ENCODE measurements at regions not wholly inside any gene's neighbourhood (a gene's known extent, or its start where the extent isn't known, plus 50 kb on each side); places are given as distances from the start of the nearest gene placed in this dataset.

GRCh38 chr1:218943371-218943770 lies 230.3 kb upstream of the LYPLAL1 start:
- H3K23me2 ChIP-seq (ENCODE audit: low read depth, low read length) = no peaks in the 10 kb centered on the region
- H3K4me1 ChIP-seq (replicated peaks in 1 of 4; ENCODE audit: control insufficient read depth in 3 of 4, insufficient read depth in 4 of 4, low read length in 3 of 4) = no peaks in the 10 kb centered on the region
- H4K5ac ChIP-seq (ENCODE audit: insufficient read length, low read depth, low read length) = no peak overlapping the region
- H3K23ac ChIP-seq (ENCODE audit: insufficient read length) = no peak overlapping the region
- H3K14ac ChIP-seq (ENCODE audit: insufficient read length) = no peak overlapping the region
- ChIA-PET CTCF (ENCODE audit: partially characterized antibody) (interaction anchor here (0.7 kb wide), 1 partner anchor 45 kb away, joined by 3 read pairs; no protein-coding TSS in a partner anchor), POLR2A (ENCODE audit: partially characterized antibody) (no interaction called here)
- no peaks in the 10 kb centered on the region for H3K79me1 ChIP-seq (ENCODE audit: low read depth, low read length)
- WGBS, 2 experiments (ENCODE audit: extremely low coverage in 1 of 2, insufficient coverage in 1 of 2, insufficient read length in 1 of 2, insufficient replicate concordance in 2 of 2, low coverage in 1 of 2, low lambda C conversion rate in 2 of 2, missing lambda C conversion rate in 1 of 2) = 80% methylated on average over 2 of the region's 2 CpGs; no CpG with 5 or more reads in 1 of the 2 experiments
- peaks cover 0 to 1% (median 0%) of the 10 kb centered on the region in 4 experiments; a peak in 1 of 7 replicates for H3K27me3 ChIP-seq (replicated peaks in 1 of 4; ENCODE audit: control insufficient read depth in 3 of 4, extremely low read depth in 1 of 4, insufficient read depth in 3 of 4, low read length in 3 of 4)
- H3K36me3 ChIP-seq (ENCODE audit: control insufficient read depth in 2 of 4, insufficient read depth in 4 of 4, low read length in 3 of 4) = no peaks in the 10 kb centered on the region
- no peak overlapping the region for H3K18ac ChIP-seq (ENCODE audit: extremely low read depth, low read length)
- H3K9me3 ChIP-seq (ENCODE audit: insufficient read depth in 2 of 2, low read depth in 1 of 2, low read length in 1 of 2) = no peaks in the 10 kb centered on the region
- H3K4ac ChIP-seq (replicated peaks; ENCODE audit: insufficient read length, low read depth, low read length) = no peak overlapping the region
- H2BK15ac ChIP-seq (ENCODE audit: low read length) = no peak overlapping the region
- no peak overlapping the region for H2AK5ac ChIP-seq (ENCODE audit: low read depth, low read length)
- H2BK20ac ChIP-seq (ENCODE audit: low read length) = no peak overlapping the region
- FAIRE-seq (no peak), DNase-seq (ENCODE audit: low read depth in 1 of 2, low spot score in 2 of 2) (no peak)
- H4K8ac ChIP-seq (ENCODE audit: extremely low read depth, insufficient read depth, low read length) = no peak overlapping the region
- H4K20me1 ChIP-seq (replicated peaks in 1 of 2; ENCODE audit: control insufficient read depth in 1 of 2, insufficient read depth in 2 of 2, low read length in 2 of 2) = no peaks in the 10 kb centered on the region
- no peak overlapping the region for H2BK12ac ChIP-seq (ENCODE audit: low read depth, low read length)
- H4K91ac ChIP-seq (replicated peaks; ENCODE audit: insufficient read length, low read length) = no peak overlapping the region
- H3K56ac ChIP-seq (replicated peaks; ENCODE audit: insufficient read length, low read depth, low read length) = no peak overlapping the region
- no peak overlapping the region for H3K4me2 ChIP-seq (ENCODE audit: insufficient read depth in 1 of 2, low read depth in 2 of 2, low read length in 2 of 2)
- H2AFZ ChIP-seq (ENCODE audit: low read length) = no peak overlapping the region
- peak overlapping the region in 1 of 4 experiments; percentile 13; a peak in 1 of 7 replicates for H3K9ac ChIP-seq (replicated peaks in 1 of 4; ENCODE audit: extremely low read depth in 1 of 4, low read depth in 3 of 4, low read length in 3 of 4)
- no peaks in the 10 kb centered on the region for H3K79me2 ChIP-seq (ENCODE audit: control insufficient read depth in 1 of 2, insufficient read depth in 2 of 2, low read length in 2 of 2)
- H3K27ac ChIP-seq (ENCODE audit: low read depth, low read length) = no peak overlapping the region
- no peak overlapping the region for H2BK5ac ChIP-seq (ENCODE audit: low read depth, low read length)
- H3K4me3 ChIP-seq (ENCODE audit: extremely low read depth in 1 of 4, insufficient read depth in 2 of 4, low read depth in 3 of 4, low read length in 4 of 4) = no peak overlapping the region
- H2BK120ac ChIP-seq (replicated peaks; ENCODE audit: low read depth, low read length) = no peak overlapping the region
- TF ChIP-seq TAF7 (optimal IDR thresholded peaks at IDR 0.05; ENCODE audit: borderline replicate concordance, low read depth, low read length) (no peak), SIN3A (conservative IDR thresholded peaks at IDR 0.05 in 1 of 2, IDR thresholded peaks at IDR 0.05 in 1 of 2; ENCODE audit: low read depth in 1 of 2, low read length in 2 of 2) (no peak), SRF (IDR thresholded peaks at IDR 0.05; ENCODE audit: low read depth, low read length) (no peak), TEAD4 (IDR thresholded peaks at IDR 0.05; ENCODE audit: low read depth, low read length) (no peak), EGR1 (IDR thresholded peaks at IDR 0.05; ENCODE audit: borderline replicate concordance, low read depth, low read length) (no peak), EZH2 (IDR thresholded peaks at IDR 0.05; ENCODE audit: low read depth, low read length, severe bottlenecking) (no peak), JUN (IDR thresholded peaks at IDR 0.05; ENCODE audit: low read depth, low read length) (no peak), POLR2AphosphoS5 (IDR thresholded peaks at IDR 0.05; ENCODE audit: low read depth, low read length) (no peak), GTF2F1 (IDR thresholded peaks at IDR 0.05; ENCODE audit: borderline replicate concordance, low read depth, low read length) (no peak), CHD2 (IDR thresholded peaks at IDR 0.05; ENCODE audit: low read length) (no peak), SIRT6 (IDR thresholded peaks at IDR 0.05; ENCODE audit: low read length) (no peak)
- TF ChIP-seq, protein P1, sequence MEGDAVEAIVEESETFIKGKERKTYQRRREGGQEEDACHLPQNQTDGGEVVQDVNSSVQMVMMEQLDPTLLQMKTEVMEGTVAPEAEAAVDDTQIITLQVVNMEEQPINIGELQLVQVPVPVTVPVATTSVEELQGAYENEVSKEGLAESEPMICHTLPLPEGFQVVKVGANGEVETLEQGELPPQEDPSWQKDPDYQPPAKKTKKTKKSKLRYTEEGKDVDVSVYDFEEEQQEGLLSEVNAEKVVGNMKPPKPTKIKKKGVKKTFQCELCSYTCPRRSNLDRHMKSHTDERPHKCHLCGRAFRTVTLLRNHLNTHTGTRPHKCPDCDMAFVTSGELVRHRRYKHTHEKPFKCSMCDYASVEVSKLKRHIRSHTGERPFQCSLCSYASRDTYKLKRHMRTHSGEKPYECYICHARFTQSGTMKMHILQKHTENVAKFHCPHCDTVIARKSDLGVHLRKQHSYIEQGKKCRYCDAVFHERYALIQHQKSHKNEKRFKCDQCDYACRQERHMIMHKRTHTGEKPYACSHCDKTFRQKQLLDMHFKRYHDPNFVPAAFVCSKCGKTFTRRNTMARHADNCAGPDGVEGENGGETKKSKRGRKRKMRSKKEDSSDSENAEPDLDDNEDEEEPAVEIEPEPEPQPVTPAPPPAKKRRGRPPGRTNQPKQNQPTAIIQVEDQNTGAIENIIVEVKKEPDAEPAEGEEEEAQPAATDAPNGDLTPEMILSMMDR (IDR thresholded peaks at IDR 0.05; ENCODE audit: control extremely low read depth in 1 of 3, insufficient read depth in 1 of 3, low read depth in 1 of 3, low read length in 3 of 3) = no peak
